ENCODE measurements at regions not wholly inside any gene's neighbourhood (a gene's known extent, or its start where the extent isn't known, plus 50 kb on each side); places are given as distances from the start of the nearest gene placed in this dataset.

DNA sequence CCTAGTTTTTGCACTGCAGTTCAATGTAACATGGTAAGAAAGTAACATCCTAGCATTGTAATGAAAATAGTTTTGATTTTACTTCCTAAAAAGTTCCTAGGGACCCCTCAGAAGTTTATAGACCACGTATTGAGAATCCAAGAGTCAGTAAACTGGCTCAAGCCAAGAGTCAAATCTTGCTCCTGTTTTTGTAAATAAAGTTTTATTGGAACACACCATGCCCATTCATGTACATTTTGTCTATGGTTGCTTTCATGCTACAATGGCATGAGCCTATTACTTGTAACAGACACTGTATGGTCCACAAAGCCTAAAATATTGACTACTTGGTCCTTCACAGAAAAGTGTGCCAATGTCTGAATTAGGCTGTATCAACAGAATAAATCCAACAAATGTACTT is 301.0 kb downstream of the LMO4 start:
- H3K27me3 ChIP-seq (ENCODE audit: control insufficient read depth in 2 of 2, insufficient read depth in 2 of 2, low read length in 2 of 2): no peaks in the 10 kb centered on the region
- no peak overlapping the region for H3K4me2 ChIP-seq (replicated peaks; ENCODE audit: extremely low read depth, low read length, poor library complexity, severe bottlenecking)
- H3K27ac ChIP-seq (ENCODE audit: low read depth in 1 of 2, low read length in 2 of 2): no peak overlapping the region
- no peak overlapping the region for H3K27ac Mint-ChIP-seq
- no peaks in the 10 kb centered on the region for H3K4me1 ChIP-seq (ENCODE audit: control insufficient read depth in 1 of 2, insufficient read depth in 2 of 2, low read length in 2 of 2)
- no peak overlapping the region for H3K4me3 ChIP-seq (replicated peaks in 1 of 3; ENCODE audit: low read depth in 2 of 3, low read length in 3 of 3)
- no peak overlapping the region for H2AFZ ChIP-seq (ENCODE audit: insufficient read depth, low read depth, low read length, poor library complexity, severe bottlenecking)
- H3K36me3 Mint-ChIP-seq: no peaks in the 10 kb centered on the region
- DNase-seq: no peak
- no peaks in the 10 kb centered on the region for H4K20me1 ChIP-seq (ENCODE audit: insufficient read depth, low read length)
- intact Hi-C loops (cut with micrococcal nuclease): no loop called here
- H3K9me3 ChIP-seq (replicated peaks in 1 of 2; ENCODE audit: control insufficient read depth in 1 of 2, insufficient read depth in 1 of 2, low read length in 2 of 2): peaks cover 9% of the 10 kb centered on the region in 2 donors
- peaks cover 0 to 10% (median 4%) of the 10 kb centered on the region in 7 donors for H3K9me3 Mint-ChIP-seq
- TF ChIP-seq, protein P1, sequence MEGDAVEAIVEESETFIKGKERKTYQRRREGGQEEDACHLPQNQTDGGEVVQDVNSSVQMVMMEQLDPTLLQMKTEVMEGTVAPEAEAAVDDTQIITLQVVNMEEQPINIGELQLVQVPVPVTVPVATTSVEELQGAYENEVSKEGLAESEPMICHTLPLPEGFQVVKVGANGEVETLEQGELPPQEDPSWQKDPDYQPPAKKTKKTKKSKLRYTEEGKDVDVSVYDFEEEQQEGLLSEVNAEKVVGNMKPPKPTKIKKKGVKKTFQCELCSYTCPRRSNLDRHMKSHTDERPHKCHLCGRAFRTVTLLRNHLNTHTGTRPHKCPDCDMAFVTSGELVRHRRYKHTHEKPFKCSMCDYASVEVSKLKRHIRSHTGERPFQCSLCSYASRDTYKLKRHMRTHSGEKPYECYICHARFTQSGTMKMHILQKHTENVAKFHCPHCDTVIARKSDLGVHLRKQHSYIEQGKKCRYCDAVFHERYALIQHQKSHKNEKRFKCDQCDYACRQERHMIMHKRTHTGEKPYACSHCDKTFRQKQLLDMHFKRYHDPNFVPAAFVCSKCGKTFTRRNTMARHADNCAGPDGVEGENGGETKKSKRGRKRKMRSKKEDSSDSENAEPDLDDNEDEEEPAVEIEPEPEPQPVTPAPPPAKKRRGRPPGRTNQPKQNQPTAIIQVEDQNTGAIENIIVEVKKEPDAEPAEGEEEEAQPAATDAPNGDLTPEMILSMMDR (IDR thresholded peaks at IDR 0.05): no peak
- no CpG with 5 or more reads among the region's 1 CpG for whole genome bisulfite sequencing (ENCODE audit: insufficient coverage)
- no peak overlapping the region for H3K9ac ChIP-seq (ENCODE audit: insufficient read depth, low read length, poor library complexity, severe bottlenecking)
- H3K36me3 ChIP-seq (replicated peaks in 1 of 2; ENCODE audit: control insufficient read depth in 1 of 2, insufficient read depth in 2 of 2, low read length in 2 of 2): no peaks in the 10 kb centered on the region
- no peaks in the 10 kb centered on the region for H3K4me1 Mint-ChIP-seq
- no peak overlapping the region for H3K4me3 Mint-ChIP-seq
- no peaks in the 10 kb centered on the region for H3K79me2 ChIP-seq (ENCODE audit: insufficient read depth, low read length)
- no peaks in the 10 kb centered on the region for H3K27me3 Mint-ChIP-seq (ENCODE audit: low read depth in 3 of 3)

DNA sequence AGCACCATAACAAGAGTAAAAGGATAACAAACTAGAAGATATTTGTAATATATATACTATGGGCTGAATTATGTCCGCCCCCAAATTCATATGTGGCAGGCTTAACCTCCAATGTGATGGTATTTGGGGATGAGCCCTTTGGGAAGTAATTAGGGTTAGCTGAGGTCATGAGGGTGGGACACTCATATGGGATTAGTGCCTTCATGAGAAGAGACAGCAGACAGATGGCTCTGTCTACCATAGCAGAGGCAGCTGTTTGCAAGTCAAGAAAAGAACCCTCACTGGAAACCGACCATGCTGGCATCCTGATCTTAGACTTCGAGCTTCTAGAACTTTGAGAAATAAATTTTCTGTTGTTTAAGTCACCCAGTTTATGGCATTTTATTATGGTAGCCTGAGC is 303.6 kb downstream of the LMO4 start:
- Mint-ChIP-seq H3K36me3 (no peaks in the 10 kb centered on the region), H3K4me3 (no peak overlapping the region)
- no peak overlapping the region for H3K4me3 ChIP-seq (replicated peaks in 1 of 3; ENCODE audit: low read depth in 2 of 3, low read length in 3 of 3)

More for the DNA sequence above, 303.6 kb downstream of the LMO4 start:
- no peaks in the 10 kb centered on the region for H4K20me1 ChIP-seq (ENCODE audit: insufficient read depth, low read length)
- H3K9me3 ChIP-seq (replicated peaks in 1 of 2; ENCODE audit: control insufficient read depth in 1 of 2, insufficient read depth in 1 of 2, low read length in 2 of 2): peaks cover 16 to 22% of the 10 kb centered on the region in 2 donors
- Mint-ChIP-seq H3K9me3 (peaks cover 9 to 29% (median 17%) of the 10 kb centered on the region in 7 donors), H3K27ac (no peak overlapping the region), H3K27me3 (ENCODE audit: low read depth in 3 of 3) (no peaks in the 10 kb centered on the region), H3K4me1 (no peaks in the 10 kb centered on the region)
- H3K27me3 ChIP-seq (ENCODE audit: control insufficient read depth in 2 of 2, insufficient read depth in 2 of 2, low read length in 2 of 2): no peaks in the 10 kb centered on the region
- H3K4me2 ChIP-seq (replicated peaks; ENCODE audit: extremely low read depth, low read length, poor library complexity, severe bottlenecking): no peak overlapping the region
- no peak overlapping the region for H3K27ac ChIP-seq (ENCODE audit: low read depth in 1 of 2, low read length in 2 of 2)
- TF ChIP-seq, protein P1 (IDR thresholded peaks at IDR 0.05): no peak
- H2AFZ ChIP-seq (ENCODE audit: insufficient read depth, low read depth, low read length, poor library complexity, severe bottlenecking): no peak overlapping the region
- H3K36me3 ChIP-seq (replicated peaks in 1 of 2; ENCODE audit: control insufficient read depth in 1 of 2, insufficient read depth in 2 of 2, low read length in 2 of 2): no peaks in the 10 kb centered on the region
- 100% methylated on average over 1 of the region's 3 CpGs for WGBS (ENCODE audit: insufficient coverage)
- H3K4me1 ChIP-seq (ENCODE audit: control insufficient read depth in 1 of 2, insufficient read depth in 2 of 2, low read length in 2 of 2): no peaks in the 10 kb centered on the region
- no peak overlapping the region for H3K9ac ChIP-seq (ENCODE audit: insufficient read depth, low read length, poor library complexity, severe bottlenecking)
- intact Hi-C loops (cut with micrococcal nuclease): no loop called here
- H3K79me2 ChIP-seq (ENCODE audit: insufficient read depth, low read length): no peaks in the 10 kb centered on the region
- no peak for DNase-seq

Measured in CD14-positive monocyte (primary cell).